OCI-LY1 (cell line): ENCODE measurements at regions not wholly inside any gene's neighbourhood (a gene's known extent, or its start where the extent isn't known, plus 50 kb on each side); places are given as distances from the start of the nearest gene placed in this dataset.

Experiments
- CTCF ChIP-seq: fragments of 200-600 bp; sonication (generic), shearing (Covaris generic); IDR thresholded peaks from 2 replicates; pipeline ENCODE4 v1.5.1; 2017; ENCODE audit warnings: mild to moderate bottlenecking, antibody characterized with exemption, low read length, moderate library complexity, mixed read lengths
- EZH2 ChIP-seq: fragments of 200-600 bp; sonication (generic), shearing (Covaris generic); IDR thresholded peaks from 2 replicates; pipeline ENCODE4 v1.8.0; 2017; ENCODE audit warnings: borderline replicate concordance, mixed run types, mild to moderate bottlenecking, antibody characterized with exemption, low read length, moderate library complexity, mixed read lengths

GRCh38 chr11:10627291-10627690 lies 58.8 kb upstream of the LYVE1 start:
- no peak for TF ChIP-seq CTCF
- TF ChIP-seq EZH2, result no peak
